H9 (cell line): ENCODE measurements at regions not wholly inside any gene's neighbourhood (a gene's known extent, or its start where the extent isn't known, plus 50 kb on each side); places are given as distances from the start of the nearest gene placed in this dataset.

Source experiments
- DNase-seq: peaks from one replicate; pipeline ENCODE4 v3.0.0-alpha.2; 2017
- H2AFZ ChIP-seq: one replicate; pipeline ENCODE4 v1.6.1; 2013; ENCODE audit warnings: mild to moderate bottlenecking, low read length, control low read depth, moderate library complexity
- H2AK5ac ChIP-seq: 2 replicates; pipeline ENCODE4 v1.6.1; 2013; ENCODE audit warnings: low read length, control low read depth, mixed read lengths; ENCODE audit not compliant: insufficient read length
- H2BK120ac ChIP-seq: one replicate; pipeline ENCODE4 v1.6.1; 2013; ENCODE audit warnings: low read depth, mild to moderate bottlenecking, low read length, control low read depth, inconsistent platforms; ENCODE audit not compliant: poor library complexity, severe bottlenecking
- H2BK12ac ChIP-seq: 2 replicates; pipeline ENCODE4 v1.6.1; 2013; ENCODE audit warnings: low read length, control low read depth, mixed read lengths, low read depth; ENCODE audit not compliant: insufficient read length
- H2BK15ac ChIP-seq: 2 replicates; pipeline ENCODE4 v1.6.1; 2013; ENCODE audit warnings: low read depth, low read length, control low read depth
- H2BK20ac ChIP-seq: one replicate; pipeline ENCODE4 v1.6.1; 2013; ENCODE audit warnings: low read depth, mild to moderate bottlenecking, low read length, control low read depth, inconsistent platforms; ENCODE audit not compliant: poor library complexity, severe bottlenecking
- H2BK5ac ChIP-seq: 2 replicates; pipeline ENCODE4 v1.6.1; 2013; ENCODE audit warnings: low read length, control low read depth, mixed read lengths; ENCODE audit not compliant: insufficient read length
- H3K14ac ChIP-seq: 2 replicates; pipeline ENCODE4 v1.6.1; 2013; ENCODE audit warnings: low read length, control low read depth; ENCODE audit not compliant: insufficient read depth
- H3K18ac ChIP-seq: 2 replicates; pipeline ENCODE4 v1.6.1; 2013; ENCODE audit warnings: low read depth, mild to moderate bottlenecking, mixed read lengths, low read length, control low read depth; ENCODE audit not compliant: insufficient read length
- H3K23ac ChIP-seq: 2 replicates; pipeline ENCODE4 v1.6.1; 2013; ENCODE audit warnings: low read length, control low read depth, mixed read lengths, low read depth; ENCODE audit not compliant: insufficient read length
- H3K23me2 ChIP-seq: 2 replicates; pipeline ENCODE4 v1.6.1; 2013; ENCODE audit warnings: low read depth, mild to moderate bottlenecking, mixed read lengths, low read length, control low read depth; ENCODE audit not compliant: insufficient read length, poor library complexity, severe bottlenecking
- H3K27ac ChIP-seq: 2 replicates; pipeline ENCODE4 v1.5.1; 2013; ENCODE audit warnings: low read length, control low read depth, mixed read lengths, low read depth; ENCODE audit not compliant: insufficient read length
- H3K27me3 ChIP-seq: 2 replicates; pipeline ENCODE4 v1.6.1; 2013; ENCODE audit warnings: low read length, control low read depth, inconsistent platforms; ENCODE audit not compliant: insufficient read depth
- H3K4ac ChIP-seq: 2 replicates; pipeline ENCODE4 v1.6.1; 2013; ENCODE audit warnings: low read depth, mild to moderate bottlenecking, control low read depth, inconsistent platforms, low read length, moderate library complexity
- H3K4me1 ChIP-seq: 2 replicates; pipeline ENCODE4 v1.6.1; 2013; ENCODE audit warnings: low read length, control low read depth, inconsistent platforms; ENCODE audit not compliant: insufficient read depth
- H3K4me2 ChIP-seq: 2 replicates; pipeline ENCODE4 v1.6.1; 2013; ENCODE audit warnings: low read length, control low read depth, mixed read lengths; ENCODE audit not compliant: insufficient read length, insufficient read depth
- H3K56ac ChIP-seq: 2 replicates; pipeline ENCODE4 v1.6.1; 2013; ENCODE audit warnings: low read depth, mild to moderate bottlenecking, mixed read lengths, low read length, control low read depth; ENCODE audit not compliant: insufficient read length
- H3K79me1 ChIP-seq: 2 replicates; pipeline ENCODE4 v1.6.1; 2013; ENCODE audit warnings: low read depth, mild to moderate bottlenecking, moderate library complexity, low read length, control low read depth, inconsistent platforms; ENCODE audit not compliant: insufficient read depth, poor library complexity, severe bottlenecking
- H3K79me2 ChIP-seq: 2 replicates; pipeline ENCODE4 v1.6.1; 2013; ENCODE audit warnings: low read length, control low read depth, inconsistent platforms; ENCODE audit not compliant: insufficient read depth
- H3K9ac ChIP-seq: 2 replicates; pipeline ENCODE4 v1.6.1; 2013; ENCODE audit warnings: low read length, control low read depth, mixed read lengths; ENCODE audit not compliant: insufficient read length; ENCODE audit errors: extremely low read depth
- H3K9me3 ChIP-seq: one replicate; pipeline ENCODE4 v1.6.1; 2013; ENCODE audit warnings: low read depth, low read length, inconsistent platforms; ENCODE audit not compliant: control insufficient read depth
- H3T11ph ChIP-seq: one replicate; pipeline ENCODE4 v1.6.1; 2013; ENCODE audit warnings: mild to moderate bottlenecking, low read length, control low read depth, inconsistent platforms
- H4K20me1 ChIP-seq: one replicate; pipeline ENCODE4 v1.6.1; 2013; ENCODE audit not compliant: control insufficient read depth, insufficient read length, insufficient read depth
- H4K5ac ChIP-seq: 2 replicates; pipeline ENCODE4 v1.6.1; 2013; ENCODE audit warnings: low read depth, mild to moderate bottlenecking, mixed read lengths, low read length, control low read depth; ENCODE audit not compliant: insufficient read length
- H4K8ac ChIP-seq: replicated peaks from 2 replicates; pipeline ENCODE4 v1.6.1; 2013; ENCODE audit warnings: low read length, control low read depth, mixed read lengths, low read depth; ENCODE audit not compliant: insufficient read length
- H4K91ac ChIP-seq: 2 replicates; pipeline ENCODE4 v1.6.1; 2013; ENCODE audit warnings: low read depth, mild to moderate bottlenecking, moderate library complexity, mixed read lengths, low read length, control low read depth; ENCODE audit not compliant: insufficient read length
- H3K27ac Mint-ChIP-seq, 3 experiments: 2 replicates in 2 of 3; 3 replicates in 1 of 3; pipeline ENCODE4 v1.8.0; 2020 to 2021; ENCODE audit warnings: mixed read lengths in 3 of 3, mild to moderate bottlenecking in 1 of 3, moderate library complexity in 1 of 3
- H3K27me3 Mint-ChIP-seq: 2 replicates; pipeline ENCODE4 v1.8.0; 2021; ENCODE audit warnings: low read depth, mild to moderate bottlenecking, moderate library complexity, mixed read lengths
- H3K36me3 Mint-ChIP-seq, 3 experiments: 2 replicates in 2 of 3; 3 replicates in 1 of 3; pipeline ENCODE4 v1.8.0; 2020 to 2021; ENCODE audit warnings: low read depth in 3 of 3, mixed read lengths in 3 of 3; ENCODE audit not compliant: insufficient read depth in 1 of 3
- H3K4me1 Mint-ChIP-seq, 2 experiments: 2 replicates each; pipeline ENCODE4 v1.8.0; 2020; ENCODE audit warnings: mixed read lengths in 2 of 2
- H3K4me3 Mint-ChIP-seq, 2 experiments: 2 replicates in 1 of 2; 3 replicates in 1 of 2; pipeline ENCODE4 v1.8.0; 2020 to 2021; ENCODE audit warnings: mild to moderate bottlenecking in 2 of 2, mixed read lengths in 2 of 2, moderate library complexity in 1 of 2
- H3K9me3 Mint-ChIP-seq, 2 experiments: 2 replicates in 1 of 2; 3 replicates in 1 of 2; pipeline ENCODE4 v1.8.0; 2020; ENCODE audit warnings: mild to moderate bottlenecking in 2 of 2, mixed read lengths in 2 of 2, moderate library complexity in 1 of 2
- CTCF ChIP-seq: fragments of 200-600 bp; sonication (generic); conservative IDR thresholded peaks from 3 replicates; pipeline ENCODE4 v1.8.0; 2021; ENCODE audit warnings: antibody characterized with exemption, mild to moderate bottlenecking
- WGBS: extraction: QIAGEN DNeasy Blood & Tissue Kit; methylation state at CpG from one replicate; pipeline ENCODE4 v1.1.7; 2013; ENCODE audit warnings: missing lambda C conversion rate, low lambda C conversion rate, mixed read lengths; ENCODE audit not compliant: insufficient read length; ENCODE audit errors: extremely low coverage; 5-methylcytosine and 5-hydroxymethylcytosine counted together

GRCh38 chr6:139640448-139640847, 266.0 kb upstream of the CITED2 start:
- no peak overlapping the region for H3K23ac ChIP-seq
- no peak overlapping the region for H2BK20ac ChIP-seq
- no peaks in the 10 kb centered on the region; a peak in 1 of 5 replicates for H3K9me3 Mint-ChIP-seq
- H4K5ac ChIP-seq = no peak overlapping the region
- no peaks in the 10 kb centered on the region for H3K79me2 ChIP-seq
- no peak for TF ChIP-seq CTCF
- H3K14ac ChIP-seq = no peak overlapping the region
- H4K20me1 ChIP-seq = no peaks in the 10 kb centered on the region
- no peaks in the 10 kb centered on the region for H3K27me3 ChIP-seq
- H3K27ac ChIP-seq = no peak overlapping the region
- H3K4me1 ChIP-seq = no peaks in the 10 kb centered on the region
- H3K36me3 Mint-ChIP-seq = no peaks in the 10 kb centered on the region; a peak in 2 of 7 replicates
- no peak overlapping the region for H2AFZ ChIP-seq
- H3K23me2 ChIP-seq = no peaks in the 10 kb centered on the region
- H3K4me3 Mint-ChIP-seq = no peak overlapping the region
- H3K9me3 ChIP-seq = no peaks in the 10 kb centered on the region
- H4K8ac ChIP-seq = no peak overlapping the region
- no peak overlapping the region for H2AK5ac ChIP-seq
- H2BK12ac ChIP-seq = no peak overlapping the region
- no peaks in the 10 kb centered on the region for H3K27me3 Mint-ChIP-seq
- no peak overlapping the region for H2BK120ac ChIP-seq
- no peak overlapping the region for H3K56ac ChIP-seq
- no peak overlapping the region for H2BK5ac ChIP-seq
- no peak overlapping the region for H3K4ac ChIP-seq
- no peak overlapping the region for H3K4me2 ChIP-seq
- H3T11ph ChIP-seq = no peak overlapping the region
- no peak overlapping the region for H2BK15ac ChIP-seq
- peaks cover 2 to 8% of the 10 kb centered on the region in 2 experiments; a peak in 3 of 4 replicates for H3K4me1 Mint-ChIP-seq
- WGBS = no CpG with 5 or more reads among the region's 3 CpGs
- H3K27ac Mint-ChIP-seq = no peak overlapping the region
- H4K91ac ChIP-seq = no peak overlapping the region
- H3K79me1 ChIP-seq = no peaks in the 10 kb centered on the region
- no peak overlapping the region for H3K18ac ChIP-seq
- no peak overlapping the region for H3K9ac ChIP-seq
- no peak for DNase-seq
